Daoy (cell line): ENCODE measurements at regions not wholly inside any gene's neighbourhood (a gene's known extent, or its start where the extent isn't known, plus 50 kb on each side); places are given as distances from the start of the nearest gene placed in this dataset.
"Not testable (repeated sequence)": the region's sequence is repeated elsewhere in the genome, so short reads cannot be mapped to it uniquely, and the experiment has no call there.

Experiments used
- DNase-seq: peaks from one replicate; pipeline ENCODE4 v3.0.0-alpha.2; 2015; ENCODE audit warnings: low read depth

DNA sequence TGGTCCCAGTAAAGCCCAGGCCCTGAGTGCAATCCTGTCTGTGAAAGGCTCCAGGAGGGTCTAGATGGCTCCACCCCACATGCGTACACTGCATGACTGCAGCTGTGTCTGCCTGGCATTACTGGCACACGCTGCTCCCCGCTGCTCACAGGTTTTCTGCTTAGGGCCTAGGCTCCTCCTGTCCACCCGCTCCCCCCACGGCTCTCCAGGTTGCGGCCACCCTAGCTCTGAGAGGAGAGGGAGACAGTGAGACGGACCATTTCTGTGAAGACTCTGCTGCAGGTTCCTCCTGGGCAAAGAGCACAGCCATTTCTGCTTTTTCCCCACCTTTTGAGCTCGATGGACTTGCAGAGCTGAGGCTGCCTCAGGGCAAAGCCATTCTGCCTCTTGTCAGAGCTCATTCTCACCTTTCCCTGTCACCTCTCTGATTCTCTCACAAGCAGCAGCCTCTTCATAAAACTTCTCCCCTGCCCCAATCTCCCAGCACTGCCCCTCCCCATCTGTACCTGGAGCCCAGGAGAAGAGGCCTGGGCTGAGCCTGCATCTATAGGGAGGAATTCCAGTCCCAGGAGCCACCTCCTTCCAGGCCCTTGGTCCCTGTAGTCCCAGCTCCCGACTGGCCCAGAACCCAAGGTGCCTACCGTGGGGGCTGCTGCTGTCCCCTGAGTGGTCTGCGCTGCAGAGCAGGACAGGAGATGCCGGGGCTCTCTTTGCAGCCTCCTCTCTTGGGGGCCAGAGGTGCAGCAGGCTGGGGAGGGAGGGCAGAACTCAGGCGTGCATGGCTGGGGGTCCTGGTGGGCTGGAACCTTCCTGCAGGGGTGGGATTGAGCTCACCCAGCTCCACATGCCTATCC lies 433.7 kb upstream of the B3GAT1 start:
- DNase-seq = no peak

DNA sequence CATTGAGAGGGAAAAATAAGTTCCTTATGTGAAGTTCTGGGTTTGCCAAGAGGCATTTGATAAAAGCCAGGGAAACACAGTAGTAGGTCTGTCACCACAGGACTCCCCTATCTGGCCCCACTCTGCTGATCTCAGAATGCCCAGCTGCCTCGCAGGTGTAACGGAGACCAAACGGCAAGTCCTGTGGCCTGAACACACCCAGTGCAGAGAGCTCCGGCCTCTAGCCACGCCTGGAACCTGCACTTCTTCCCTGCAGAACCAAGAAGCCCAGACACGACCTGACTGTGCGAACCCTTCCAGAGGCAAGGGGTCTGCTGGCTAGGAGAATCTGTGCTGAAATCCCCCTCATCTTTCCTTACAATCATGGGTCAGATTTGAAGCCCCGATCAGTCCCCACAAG lies 432.8 kb upstream of the B3GAT1 start:
- no peak for DNase-seq

DNA sequence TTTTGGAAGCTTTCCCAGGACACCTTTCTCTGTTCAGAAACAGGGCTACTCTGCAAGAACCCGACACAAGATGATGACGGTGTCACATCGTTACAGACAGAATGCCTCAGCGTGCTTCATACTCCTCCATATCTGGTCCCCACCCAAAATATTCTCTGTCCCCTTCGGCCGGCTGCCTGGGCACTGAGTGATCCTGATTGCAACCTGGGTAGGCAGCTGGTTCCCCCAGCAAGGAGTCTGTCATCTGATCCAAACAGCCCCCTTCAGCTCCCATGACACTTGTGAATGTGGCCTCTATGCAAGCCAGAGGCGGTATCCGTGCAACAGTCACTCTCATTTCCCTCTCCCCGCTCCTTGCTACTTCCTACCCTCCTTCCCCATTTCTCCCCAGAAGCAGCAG lies 431.7 kb upstream of the B3GAT1 start:
- DNase-seq = no peak

DNA sequence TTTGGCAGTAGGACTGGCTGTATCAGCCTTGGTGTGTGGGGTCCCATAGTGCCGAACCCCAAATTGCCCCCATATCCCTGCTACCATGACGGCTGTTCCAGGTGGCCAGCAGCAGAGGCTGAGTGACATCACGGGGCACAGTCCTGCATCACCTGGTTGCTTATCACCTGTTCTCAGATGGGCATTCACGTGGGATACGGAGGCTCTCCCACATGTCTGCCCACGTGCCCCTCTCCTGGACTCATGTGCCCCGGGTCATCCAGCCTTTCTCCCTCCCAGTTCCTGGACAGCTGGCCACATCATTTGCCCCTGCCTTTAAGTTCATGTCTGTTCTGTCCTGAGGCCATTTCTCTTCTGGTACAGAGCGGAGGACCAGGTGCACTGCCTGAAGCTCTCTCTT lies 431.0 kb upstream of the B3GAT1 start:
- DNase-seq = no peak

DNA sequence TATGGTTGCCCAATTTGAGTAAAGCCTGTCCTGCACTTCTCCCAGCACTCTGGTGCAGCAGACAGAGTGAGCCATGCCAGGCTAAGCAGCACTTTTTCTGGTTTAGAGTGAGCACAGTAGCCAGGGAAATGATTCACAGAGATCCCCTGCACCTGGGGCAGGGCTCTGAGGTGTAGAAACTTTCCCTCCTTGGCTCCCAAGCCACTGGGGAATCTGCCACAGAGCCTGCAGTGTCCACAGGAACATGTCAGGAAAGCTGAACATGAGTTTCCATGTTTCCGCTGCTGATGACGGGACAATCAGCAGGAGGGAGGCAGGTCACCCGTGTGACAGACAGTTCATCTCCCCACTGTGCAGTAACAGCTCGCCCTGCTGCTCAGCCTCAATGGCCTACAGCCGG lies 429.9 kb upstream of the B3GAT1 start:
- DNase-seq = no peak

DNA sequence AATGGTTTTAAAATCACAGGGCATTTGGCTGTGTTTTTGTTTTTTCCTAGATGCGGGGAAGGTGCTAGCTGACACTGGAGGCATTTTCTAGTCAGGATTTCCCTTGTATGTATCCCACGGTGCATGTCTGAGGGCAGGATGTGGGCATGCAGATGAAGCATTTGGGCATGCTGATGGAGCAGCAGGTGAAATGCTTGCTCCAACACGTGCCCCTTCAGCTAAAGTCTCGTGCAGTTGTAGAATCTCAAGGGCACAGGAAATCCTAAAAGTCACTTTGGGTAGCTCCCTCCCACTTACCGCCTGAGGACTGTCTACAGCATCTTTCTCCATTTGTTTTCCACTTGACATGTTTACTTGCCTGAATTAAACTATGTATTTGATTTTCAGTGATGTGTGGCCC lies 429.4 kb upstream of the B3GAT1 start:
- no peak for DNase-seq

DNA sequence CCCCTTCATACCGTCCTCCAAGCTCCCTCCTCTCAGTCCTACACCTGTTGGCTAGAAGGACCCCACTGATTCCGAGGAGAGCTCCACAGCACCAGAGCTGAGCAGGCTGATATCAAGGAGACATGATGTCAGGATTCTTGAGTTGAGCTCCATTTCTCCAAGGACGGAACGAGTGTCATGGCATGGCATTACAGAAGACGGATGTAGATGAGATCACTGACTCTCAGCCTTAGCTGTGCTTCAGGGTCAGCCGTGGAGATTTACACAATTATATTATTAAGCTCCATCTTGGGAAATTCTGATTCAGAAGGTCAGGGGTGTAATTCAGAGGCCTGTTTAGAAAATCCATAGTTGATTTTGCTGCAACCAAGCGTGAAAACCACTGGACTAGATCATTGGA lies 428.9 kb upstream of the B3GAT1 start:
- DNase-seq = no peak

DNA sequence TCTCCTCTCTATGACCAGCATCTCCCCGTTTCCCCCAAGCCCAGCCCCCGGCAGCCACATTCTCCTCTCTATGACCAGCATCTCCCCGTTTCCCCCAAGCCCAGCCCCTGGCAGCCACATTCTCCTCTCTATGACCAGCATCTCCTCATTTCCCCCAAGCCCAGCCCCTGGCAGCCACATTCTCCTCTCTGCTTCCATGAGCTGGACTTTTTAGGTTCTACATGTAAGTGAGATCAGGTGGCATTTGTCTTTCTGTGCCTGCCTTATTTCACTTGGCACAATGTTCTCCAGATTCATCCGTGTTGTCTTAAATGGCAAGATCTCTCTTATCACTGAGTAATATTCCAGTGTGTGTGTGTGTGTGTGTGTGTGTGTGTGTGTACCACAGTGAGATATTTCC lies 428.1 kb upstream of the B3GAT1 start:
- DNase-seq = not testable (repeated sequence)

DNA sequence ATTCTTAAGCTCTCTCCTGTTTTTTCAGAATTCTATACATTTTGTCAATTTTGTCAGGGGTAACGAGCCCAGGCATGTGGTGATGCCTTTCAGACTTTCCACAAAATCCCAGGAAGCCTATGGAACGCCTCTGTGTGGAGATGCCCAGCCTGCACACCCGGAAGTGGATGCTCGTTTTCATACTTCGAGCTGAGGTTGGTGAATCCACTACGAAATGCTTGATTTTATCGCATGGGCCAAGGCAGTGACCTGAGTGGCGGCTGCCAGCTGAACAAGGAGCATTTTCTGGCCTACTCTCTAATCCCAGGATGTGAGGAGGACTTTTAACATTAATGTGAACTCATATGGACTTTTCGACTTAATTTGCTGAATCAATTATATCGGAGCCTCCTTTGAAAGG lies 426.7 kb upstream of the B3GAT1 start:
- DNase-seq = no peak

DNA sequence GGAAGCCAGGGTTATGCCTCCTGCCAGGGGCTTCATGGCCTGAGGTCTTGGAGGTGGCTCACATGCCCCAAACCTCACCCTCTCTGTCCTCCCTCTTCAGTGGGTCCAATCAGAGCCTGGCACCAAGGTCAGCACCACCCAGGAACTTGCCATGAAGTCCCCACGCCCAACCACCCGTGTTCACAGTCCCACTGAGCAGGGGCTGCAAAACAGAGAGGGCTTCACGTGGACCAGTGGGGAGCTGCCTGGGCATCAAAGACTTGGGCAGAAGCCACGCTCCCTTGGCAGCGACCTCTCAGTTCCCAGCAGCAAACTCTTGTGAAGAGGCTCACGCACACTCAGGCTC lies 425.8 kb upstream of the B3GAT1 start:
- no peak for DNase-seq

DNA sequence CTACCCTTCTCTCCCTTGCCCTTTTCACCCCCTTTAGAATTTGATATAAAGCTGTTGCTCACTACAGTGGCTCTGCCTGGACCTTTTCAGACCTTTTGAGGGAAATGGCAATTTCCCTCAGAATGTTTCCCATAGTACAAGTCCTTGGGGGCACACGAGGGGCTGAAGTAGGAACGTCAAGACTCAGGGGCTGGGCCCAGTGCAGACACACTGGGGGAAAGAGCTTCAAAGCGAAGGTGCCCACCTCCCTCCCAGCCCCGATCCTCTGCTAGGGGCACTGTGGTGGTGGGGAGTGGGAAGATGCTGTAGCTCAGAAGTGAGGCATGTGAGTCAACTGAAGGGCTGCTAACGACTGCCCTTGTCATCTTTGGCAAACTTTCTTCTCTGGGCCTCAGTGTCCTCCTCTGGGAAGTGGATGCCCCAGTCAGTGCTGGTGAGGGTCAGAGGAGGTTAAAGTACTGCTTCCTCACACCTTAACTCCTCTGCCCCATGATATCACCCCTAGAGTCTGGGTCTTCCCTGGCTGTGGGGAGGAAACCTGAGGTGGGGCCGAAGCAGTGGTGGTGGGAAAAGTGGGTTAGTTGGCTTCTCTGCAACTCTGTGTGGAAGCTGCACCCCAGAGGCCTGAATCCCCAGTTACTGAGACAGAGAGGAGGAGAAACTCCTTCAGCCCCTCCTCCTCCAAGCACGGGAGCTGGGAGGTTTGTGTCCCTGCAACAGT lies 425.3 kb upstream of the B3GAT1 start:
- no peak for DNase-seq

DNA sequence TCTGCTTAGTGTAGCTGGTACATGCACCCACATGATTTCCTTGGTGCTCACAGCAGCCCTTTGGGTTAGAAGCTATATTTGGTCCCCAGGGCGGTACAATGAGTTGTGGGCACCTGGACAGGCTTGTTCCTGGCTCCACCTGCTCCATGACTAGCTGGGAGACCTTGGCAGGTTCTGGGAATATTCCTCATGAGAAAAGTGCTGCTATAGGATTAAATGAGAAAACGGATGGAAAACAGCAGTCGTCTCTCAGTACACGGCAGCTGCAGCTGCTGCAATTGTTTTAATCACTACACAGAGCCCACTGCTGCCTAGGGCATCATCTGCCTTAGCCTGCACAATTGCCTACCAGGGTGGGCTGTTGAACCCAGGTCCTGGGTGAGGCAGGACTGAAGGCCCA lies 424.5 kb upstream of the B3GAT1 start:
- no peak for DNase-seq

DNA sequence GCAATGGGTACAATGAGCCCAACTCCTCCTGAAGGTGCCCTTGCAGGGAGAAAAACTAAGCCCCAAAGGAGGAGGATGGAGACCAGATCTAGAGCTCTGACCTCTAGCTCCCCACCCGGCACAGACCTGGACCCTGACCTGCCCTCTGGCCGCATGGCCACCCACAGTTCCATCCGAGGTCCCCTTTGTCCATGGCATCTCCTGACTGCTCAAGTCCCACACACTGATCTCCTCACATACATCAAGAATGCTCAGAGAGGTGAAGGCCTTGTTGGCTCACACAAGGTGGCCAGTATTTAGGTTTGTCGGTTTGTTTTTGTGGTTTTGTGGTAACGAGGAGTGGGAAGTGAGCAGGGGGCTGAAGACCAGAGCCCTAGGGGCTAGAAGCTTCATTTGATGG lies 423.5 kb upstream of the B3GAT1 start:
- DNase-seq = no peak

DNA sequence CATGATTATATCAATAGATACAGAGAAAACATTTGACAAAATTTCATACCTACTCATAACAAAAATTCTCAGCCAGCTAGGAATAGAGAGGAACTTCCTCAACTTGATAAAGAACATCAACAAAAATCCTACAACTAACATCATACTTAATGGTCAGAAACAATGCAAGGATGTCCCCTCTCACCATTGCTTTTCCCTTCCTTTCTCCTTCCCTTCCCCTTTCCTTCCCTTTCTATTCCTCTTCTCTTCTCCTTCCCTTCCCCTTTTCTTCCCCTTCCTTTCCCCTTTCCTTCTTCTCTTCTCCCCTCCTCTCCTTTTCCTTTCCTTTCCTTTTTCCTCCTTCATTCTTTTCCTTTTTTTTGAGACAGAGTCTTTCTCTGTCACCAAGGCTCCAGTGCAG lies 418.3 kb upstream of the B3GAT1 start:
- DNase-seq = no peak

DNA sequence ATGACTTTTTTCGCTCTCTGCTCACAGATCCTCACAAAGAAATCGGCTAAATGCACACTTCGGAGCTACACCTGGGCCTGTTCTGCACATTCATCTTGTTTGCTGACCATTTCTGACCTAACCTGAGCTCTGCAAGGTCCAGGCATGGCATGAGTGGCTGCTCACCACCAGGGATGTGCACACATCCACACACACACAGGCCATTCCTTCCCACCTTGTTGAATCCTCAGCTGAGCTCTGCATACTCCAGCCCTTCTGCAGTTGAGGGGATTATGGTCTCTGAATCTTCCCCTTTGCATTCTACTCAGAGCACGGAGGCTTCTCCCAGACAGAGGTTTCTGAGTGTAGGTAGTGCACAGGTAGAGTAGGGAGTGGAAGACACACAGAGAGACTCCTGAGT lies 411.9 kb upstream of the B3GAT1 start:
- DNase-seq = no peak

DNA sequence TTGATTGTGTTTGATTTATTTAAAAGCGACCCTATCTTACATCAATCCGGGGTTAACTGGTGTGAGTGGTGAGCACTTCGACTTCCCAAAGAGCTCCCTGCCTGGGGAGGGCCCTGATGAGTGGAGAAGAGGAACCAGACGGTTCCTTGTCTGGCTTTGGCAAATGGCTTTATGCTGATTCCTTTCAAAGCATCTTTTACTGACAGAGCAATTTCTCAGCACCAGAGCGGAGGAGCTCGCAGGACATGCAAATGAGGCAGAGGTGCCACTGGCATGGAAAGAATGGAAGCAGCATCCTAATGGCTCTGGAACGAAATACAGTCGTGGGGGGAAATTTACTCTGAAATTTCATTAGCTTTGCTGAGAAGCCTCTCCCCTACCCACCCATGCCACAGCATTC lies 410.9 kb upstream of the B3GAT1 start:
- DNase-seq = no peak

DNA sequence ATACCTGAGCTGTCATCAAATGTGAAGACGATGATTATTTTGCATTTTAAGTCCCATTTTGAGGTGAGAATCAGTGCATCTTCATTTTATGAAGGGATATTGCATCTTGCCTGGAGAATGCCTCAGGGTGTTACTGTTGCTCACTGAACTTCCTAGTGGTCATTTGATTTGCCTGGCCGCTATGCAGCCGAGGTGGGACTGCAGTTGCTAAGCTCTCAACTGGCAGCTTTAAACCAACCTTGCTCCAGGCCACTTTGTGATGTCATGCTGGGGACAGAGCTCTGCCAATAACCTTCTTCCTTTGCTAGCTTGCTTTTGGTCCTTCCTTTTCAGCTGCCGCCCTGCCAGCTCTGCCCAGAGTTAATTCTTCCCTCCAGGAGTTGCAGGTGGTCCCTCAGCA lies 409.4 kb upstream of the B3GAT1 start:
- DNase-seq = no peak

DNA sequence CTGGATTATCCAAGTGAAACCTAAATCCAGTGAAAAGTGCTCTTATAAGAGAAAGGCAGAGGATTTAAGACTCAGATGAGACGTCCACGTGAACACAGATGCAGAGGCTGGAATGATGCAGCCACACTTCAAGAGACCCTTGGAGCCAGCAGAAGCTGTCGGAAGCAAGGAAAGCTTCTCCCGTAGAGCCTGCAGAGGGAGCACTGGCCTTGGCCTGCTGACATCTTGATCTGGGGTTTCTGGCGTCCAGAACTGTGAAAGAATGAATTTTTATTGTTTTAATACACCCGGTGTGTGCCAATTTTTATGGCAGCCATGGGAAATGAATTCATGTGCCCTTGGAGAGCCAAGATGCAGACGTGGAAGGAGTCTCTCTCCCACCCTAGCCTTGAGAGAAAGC lies 407.0 kb upstream of the B3GAT1 start:
- peak; percentile 44 for DNase-seq

DNA sequence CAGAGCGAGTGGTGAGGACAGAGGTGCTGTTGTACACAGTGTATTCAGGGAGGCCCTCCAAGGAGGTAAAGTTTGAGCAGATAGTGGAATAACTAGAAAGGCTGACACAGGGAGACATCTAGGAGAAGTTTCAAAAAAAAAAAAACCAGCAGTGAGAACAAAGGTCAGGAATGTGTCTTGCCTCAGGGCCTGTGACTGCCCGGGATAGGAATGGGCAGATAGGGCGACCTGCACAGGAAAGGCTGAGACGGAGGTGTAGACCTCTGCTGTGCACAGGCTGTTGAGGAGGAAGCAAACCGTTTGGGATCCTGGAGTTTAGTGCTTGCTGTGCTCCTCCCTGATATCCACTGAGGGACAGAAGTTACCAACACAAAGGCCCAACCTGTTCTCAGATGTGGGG lies 406.5 kb upstream of the B3GAT1 start:
- DNase-seq = peak; percentile 74

DNA sequence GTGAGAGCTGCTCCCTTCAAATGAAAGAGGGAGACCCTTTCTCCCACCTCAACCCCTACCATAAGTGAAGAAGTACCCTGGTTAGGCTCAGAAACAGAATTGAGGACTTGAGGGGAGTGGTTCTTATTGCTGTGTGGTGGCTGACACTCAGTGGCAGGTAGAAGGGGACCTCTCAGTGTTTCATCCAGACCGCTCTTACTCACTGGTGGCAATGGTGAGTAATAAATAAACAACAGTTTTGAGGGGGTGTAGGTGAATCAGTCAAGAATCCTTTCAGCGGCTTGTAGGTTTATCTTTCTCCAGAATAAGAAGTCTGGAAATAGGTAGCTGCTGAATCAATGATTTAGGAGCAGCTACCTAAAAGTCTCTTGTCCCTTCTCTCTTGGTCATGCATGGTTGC lies 403.4 kb upstream of the B3GAT1 start:
- DNase-seq = peak; percentile 46

DNA sequence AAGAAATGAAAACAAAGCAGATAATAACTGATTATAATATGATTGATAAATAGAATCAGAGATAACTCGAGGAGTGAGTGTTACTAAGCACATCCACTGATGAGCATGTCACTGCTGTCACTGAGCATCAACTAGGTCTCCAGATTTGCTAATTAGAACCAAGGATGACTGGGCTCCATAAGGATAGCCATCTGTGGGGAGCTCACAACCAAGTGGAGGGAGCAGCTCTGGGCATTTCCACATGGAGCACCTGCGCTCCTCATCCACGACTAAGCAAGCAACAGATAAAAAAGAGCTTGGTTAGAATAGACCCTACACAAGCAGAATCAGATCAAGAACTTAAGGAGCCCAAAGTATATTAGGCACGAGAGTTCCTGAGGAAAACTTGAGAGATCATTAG lies 396.0 kb upstream of the B3GAT1 start:
- DNase-seq = no peak

DNA sequence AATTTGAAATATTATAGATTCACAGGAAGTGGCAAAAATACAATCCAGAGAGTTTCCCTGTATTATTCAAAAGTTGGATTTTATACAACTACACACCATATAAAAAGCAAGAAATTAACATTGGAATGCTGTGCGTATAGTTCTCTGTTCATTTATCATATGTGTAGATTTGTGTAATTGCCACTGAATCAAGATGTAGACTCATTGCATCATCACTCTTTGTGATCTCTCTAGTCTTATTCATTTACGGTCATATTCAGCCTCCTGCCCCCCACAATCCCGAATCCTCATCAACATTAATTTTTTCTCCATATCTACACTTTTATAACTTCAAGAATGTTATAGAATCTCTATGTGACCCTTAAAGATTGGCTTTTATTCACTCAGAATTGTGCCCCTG lies 390.6 kb upstream of the B3GAT1 start:
- DNase-seq = no peak

DNA sequence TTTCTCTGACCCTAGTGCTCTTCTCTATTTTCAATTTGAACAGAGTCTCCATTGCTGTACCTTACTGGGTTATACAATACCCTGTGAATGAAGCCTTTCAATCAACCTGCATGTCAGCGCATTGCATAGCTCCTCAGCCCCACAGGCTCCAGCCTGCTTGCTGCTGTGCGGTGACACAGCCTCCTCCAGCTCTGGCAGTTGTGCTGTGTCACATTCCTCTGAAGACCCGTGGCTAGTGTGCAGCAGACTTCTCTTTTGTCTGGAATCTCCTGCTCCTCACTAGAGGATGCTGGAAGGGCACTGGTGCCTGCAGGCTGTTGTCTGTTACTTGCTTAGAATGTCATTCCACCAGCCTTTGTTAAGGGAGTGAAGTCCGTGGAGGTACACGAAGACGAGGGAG lies 390.1 kb upstream of the B3GAT1 start:
- peak; percentile 40 for DNase-seq

DNA sequence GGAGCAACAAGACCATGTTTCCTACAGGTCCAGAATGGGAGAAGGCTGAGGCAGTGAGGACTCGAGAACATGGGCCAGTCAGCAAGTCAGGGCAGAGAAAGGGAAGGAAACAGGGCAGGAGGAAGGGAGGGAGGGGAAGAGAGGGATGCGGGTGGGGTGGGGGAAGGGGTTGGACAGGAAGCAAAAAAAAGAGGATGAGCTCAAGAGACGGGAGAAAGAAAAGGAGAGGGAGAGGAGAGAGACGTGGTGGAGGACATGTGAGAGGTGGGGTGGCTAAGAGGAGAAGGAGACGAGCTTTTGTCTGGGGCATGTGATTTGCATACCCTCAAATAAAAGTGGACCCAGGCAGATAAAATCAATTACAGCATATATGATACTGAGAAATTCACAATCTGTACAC lies 389.5 kb upstream of the B3GAT1 start:
- DNase-seq = no peak
